Activated CD8-positive, alpha-beta memory T cell treated with anti-CD3 and anti-CD28 coated beads for 36 hours (primary cell): ENCODE measurements at regions not wholly inside any gene's neighbourhood (a gene's known extent, or its start where the extent isn't known, plus 50 kb on each side); places are given as distances from the start of the nearest gene placed in this dataset.

Experiments
- CTCF ChIA-PET: fragments of 350-600 bp; sonication (Branson Sonifier 250); formaldehyde crosslinking; loops from one replicate; lab custom pipeline; 2021; ENCODE audit warnings: antibody characterized with exemption; lab: Charles Lee
- POLR2A ChIA-PET: fragments of 350-600 bp; sonication (Branson Sonifier 250); formaldehyde crosslinking; loops from one replicate; lab custom pipeline; 2021; ENCODE audit warnings: antibody characterized with exemption; lab: Charles Lee

- CTCF ChIA-PET, result no interaction called here
- POLR2A ChIA-PET, result no interaction called here
Observed at GRCh38 chr4:81870275-81870674, 398.6 kb upstream of the RASGEF1B start.

DNA sequence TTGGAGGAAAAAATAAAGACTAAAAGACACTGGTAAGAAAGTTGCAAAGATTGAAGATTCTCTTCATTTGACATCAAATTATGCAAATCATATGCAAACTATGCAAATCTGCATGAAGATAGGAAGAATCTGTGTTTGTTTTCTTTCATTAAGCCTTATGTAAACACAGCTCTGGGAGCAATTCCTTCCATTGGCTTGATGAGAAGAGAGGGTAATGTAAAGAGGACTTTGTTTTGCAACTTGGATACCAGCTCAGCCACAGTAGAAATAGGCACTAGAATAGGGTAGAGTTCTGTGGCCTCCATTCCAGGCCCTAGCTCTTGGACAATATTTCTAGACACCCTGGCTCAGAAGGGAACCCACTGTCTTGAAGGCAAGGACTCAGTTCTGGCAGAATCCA, 388.4 kb upstream of the RASGEF1B start:
- POLR2A ChIA-PET, result no interaction called here

GRCh38 chr4:81854406-81854805, 382.7 kb upstream of the RASGEF1B start:
- ChIA-PET POLR2A (no interaction called here), CTCF (no interaction called here)

More for the DNA sequence above, 388.4 kb upstream of the RASGEF1B start:
- CTCF ChIA-PET, result no interaction called here

- CTCF ChIA-PET, result no interaction called here
Observed at GRCh38 chr4:81852031-81852715, 380.5 kb upstream of the RASGEF1B start.

DNA sequence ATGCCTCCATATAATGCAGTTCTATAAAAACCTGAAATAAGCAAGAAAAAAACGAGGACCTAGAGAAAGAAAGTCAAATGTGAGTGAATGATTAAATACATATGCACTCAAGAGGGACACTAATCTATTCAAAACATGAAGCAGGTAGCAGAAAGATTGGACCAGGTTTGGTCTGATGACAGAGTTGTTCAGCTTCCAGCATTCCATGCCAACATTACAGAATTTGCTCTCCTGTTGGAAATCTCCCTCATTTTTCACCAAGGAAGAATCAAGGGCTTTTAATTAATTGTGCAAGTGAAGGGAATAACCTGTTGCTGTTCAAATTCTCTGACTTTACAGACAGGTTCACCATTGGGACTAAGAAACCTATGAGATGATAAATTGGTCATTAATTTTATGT, 379.0 kb upstream of the RASGEF1B start:
- CTCF ChIA-PET, result interaction anchor here (1.7 kb wide), 1 partner anchor 383 kb away, joined by 8 read pairs; no protein-coding TSS in a partner anchor
- POLR2A ChIA-PET, result no interaction called here

More at GRCh38 chr4:81852031-81852715, 380.5 kb upstream of the RASGEF1B start:
- POLR2A ChIA-PET, result no interaction called here

GRCh38 chr4:81845761-81846160, 374.1 kb upstream of the RASGEF1B start:
- POLR2A ChIA-PET, result no interaction called here
- CTCF ChIA-PET, result no interaction called here

DNA sequence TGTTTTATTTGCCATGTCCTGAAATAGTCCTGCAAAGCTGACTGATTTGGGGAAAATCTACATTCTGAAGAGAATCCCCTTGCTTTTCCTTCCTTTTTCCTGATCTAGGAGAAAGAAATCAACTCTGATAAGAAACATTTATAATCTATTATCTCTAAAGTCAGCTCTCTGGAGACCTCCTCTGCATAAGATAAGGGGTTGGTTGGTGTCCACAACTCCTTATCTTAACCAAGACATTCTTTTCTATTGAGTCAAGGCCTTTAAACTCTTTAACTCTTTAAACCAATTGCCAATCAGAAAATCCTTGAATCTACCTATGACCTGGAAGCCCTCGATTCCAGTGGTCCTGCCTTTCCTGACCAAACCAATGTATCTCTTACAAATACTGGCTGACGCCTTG, 373.6 kb upstream of the RASGEF1B start:
- ChIA-PET CTCF (interaction anchor here (1.5 to 1.6 kb wide), 3 partner anchors 17 to 378 kb away, joined by 5 to 10 read pairs (median 8); no protein-coding TSS in a partner anchor), POLR2A (interaction anchor here (0.6 kb wide), 1 partner anchor 1352 kb away, joined by 8 read pairs; no protein-coding TSS in a partner anchor)

- ChIA-PET CTCF (interaction anchor here (0.9 to 1.6 kb wide), 6 partner anchors 16 to 380 kb away, joined by 3 to 10 read pairs (median 4); no protein-coding TSS in a partner anchor), POLR2A (interaction anchor here (0.6 kb wide), 1 partner anchor 1353 kb away, joined by 8 read pairs; no protein-coding TSS in a partner anchor)
Observed at GRCh38 chr4:81844717-81845116, 373.0 kb upstream of the RASGEF1B start.

DNA sequence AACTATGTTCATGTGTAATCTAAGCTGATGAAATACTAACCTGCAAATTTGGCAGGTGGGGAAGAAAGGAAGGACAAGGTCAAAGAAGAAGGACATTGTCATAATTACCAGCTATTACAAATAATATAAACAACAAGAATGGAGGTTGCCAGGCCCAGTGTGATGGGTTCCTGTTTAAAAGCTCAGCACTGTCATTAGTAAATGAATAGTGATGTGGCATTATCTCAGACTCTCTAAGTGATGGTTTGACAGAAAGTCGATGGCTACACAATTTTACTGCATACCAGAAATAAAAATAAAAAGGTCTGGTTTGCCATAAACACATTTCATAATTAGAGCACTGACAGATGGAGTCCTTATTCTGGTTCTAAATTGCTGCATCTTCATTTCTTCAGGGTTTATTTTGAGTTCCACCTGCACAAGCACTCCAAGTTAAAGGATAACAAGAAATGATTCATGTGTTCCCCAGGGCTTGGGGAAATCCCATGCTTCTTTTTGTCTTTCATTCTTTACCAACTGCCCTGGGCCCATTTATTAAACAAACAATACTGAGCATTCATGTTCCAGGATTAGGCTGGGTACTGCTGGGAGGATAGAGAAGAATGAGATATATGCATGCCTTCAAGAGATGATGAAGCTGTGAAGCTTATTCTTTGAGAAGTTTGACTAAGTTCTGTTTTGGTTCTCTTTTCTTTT, 367.8 kb upstream of the RASGEF1B start:
- ChIA-PET POLR2A (no interaction called here), CTCF (interaction anchor here (0.6 to 1.2 kb wide), 2 partner anchors 16 to 372 kb away, joined by 3 read pairs; no protein-coding TSS in a partner anchor)

DNA sequence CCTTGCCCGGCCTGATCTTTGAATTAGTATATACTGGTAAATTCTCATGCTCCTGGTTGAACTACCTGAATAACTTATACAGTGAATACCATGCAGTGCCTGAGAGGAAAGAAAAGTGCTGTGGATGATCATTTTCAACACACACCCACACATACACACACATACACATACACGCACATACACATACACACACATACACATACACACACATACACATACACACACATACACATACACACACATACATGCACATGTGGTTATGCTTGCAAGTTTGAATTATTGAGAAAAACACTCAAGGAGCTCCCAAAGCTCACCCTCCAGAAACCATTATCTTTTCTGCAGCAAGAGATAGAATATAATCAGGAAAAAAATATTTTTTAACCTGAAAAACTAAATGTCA, 366.9 kb upstream of the RASGEF1B start:
- ChIA-PET CTCF (no interaction called here), POLR2A (no interaction called here)

DNA sequence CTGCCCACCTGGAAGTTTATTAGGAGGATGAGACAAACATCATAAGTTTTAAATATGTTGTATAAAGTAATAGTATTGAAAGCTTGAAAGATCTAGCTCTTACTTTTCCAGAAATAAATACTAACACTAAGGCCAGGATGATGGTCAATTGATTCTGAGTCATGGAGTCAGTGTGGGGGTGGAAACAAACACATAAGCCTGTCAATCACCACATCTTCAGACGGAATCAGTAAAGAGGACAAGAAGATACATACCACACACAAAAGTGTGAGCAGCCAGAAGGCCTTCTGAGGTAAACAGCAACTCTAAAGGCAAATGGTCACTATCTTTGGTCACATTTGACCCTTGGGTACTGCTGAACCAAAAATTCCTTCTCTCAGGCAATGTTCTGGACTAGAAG, 365.0 kb upstream of the RASGEF1B start:
- ChIA-PET POLR2A (no interaction called here), CTCF (no interaction called here)

DNA sequence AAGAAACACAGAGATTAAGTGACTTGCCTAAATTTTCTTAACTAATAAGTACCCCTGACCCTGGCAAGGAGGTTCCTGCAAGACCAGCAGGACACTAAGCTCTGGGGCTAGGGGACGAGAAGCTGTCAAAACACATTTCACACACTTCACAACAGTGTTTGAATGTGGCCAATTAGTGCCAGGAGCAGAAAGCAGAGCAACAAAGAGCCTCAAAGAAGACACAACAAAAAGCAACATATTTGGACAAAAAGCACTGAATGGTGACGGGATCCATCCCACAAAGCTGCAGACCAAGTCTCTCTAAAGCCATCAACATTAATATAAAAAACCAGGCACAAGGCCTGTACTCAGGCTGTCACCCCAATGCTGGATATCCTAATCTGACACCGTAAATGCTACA, 361.9 kb upstream of the RASGEF1B start:
- ChIA-PET POLR2A (no interaction called here), CTCF (no interaction called here)

GRCh38 chr4:81828991-81829390, 357.3 kb upstream of the RASGEF1B start:
- CTCF ChIA-PET, result interaction anchor here (1.2 to 2.4 kb wide), 2 partner anchors 16 to 67 kb away, joined by 3 to 8 read pairs; no protein-coding TSS in a partner anchor
- POLR2A ChIA-PET, result interaction anchor here (0.7 kb wide), 1 partner anchor 186 kb away, joined by 4 read pairs; no protein-coding TSS in a partner anchor

DNA sequence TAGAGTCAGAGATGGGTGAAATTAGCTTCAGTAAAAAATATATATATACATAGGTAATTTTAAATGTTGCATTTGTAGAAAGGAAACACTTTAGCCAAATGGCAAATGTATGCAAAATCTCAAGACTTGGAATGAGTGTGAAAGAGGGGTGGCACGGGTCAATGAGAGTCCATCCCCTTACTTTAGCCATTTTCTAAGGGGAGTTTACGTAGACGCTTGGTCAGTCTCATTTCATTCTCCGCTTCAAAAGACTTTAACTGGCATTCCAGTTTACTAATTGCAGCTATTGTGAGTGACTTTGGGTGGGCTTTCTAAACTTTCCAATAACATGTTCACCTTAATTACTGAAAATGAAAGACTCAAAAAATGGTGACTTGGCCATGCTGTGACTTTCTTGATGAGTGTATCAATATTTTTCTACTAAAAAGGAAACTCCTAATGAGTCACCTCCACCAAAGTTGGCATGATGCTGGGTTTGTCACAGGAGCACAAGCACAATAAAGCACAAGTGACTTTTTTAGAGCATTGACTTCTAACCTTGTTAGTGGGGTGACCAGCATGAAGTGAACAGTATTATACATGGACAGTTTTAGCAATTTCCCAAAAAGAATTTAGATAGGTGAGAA, 356.0 kb upstream of the RASGEF1B start:
- CTCF ChIA-PET, result interaction anchor here (0.6 to 2.4 kb wide), 5 partner anchors 17 to 1446 kb away, joined by 3 to 8 read pairs (median 4); no protein-coding TSS in a partner anchor
- POLR2A ChIA-PET, result no interaction called here

GRCh38 chr4:81826817-81827424, 355.2 kb upstream of the RASGEF1B start:
- CTCF ChIA-PET, result interaction anchor here (1.5 kb wide), 1 partner anchor 354 kb away, joined by 3 read pairs; no protein-coding TSS in a partner anchor
- POLR2A ChIA-PET, result no interaction called here

DNA sequence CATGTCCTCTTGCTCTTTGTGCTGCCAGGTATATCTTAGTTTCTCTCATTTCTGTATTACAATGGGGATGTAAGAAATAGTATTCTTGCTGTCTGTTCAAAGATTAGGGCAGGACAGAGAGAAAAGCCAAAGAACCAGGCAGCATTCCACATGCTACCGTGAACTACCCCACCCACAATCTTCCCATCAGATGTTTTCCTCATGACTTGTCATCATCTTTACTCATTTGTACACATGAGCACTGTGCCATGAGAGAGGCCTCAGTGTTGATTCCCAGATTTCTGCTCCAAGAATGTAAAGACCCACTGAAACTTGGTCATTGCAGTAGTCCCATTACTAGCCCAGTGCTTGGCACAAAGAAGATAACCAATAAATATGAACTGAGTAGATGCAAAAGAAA, 354.6 kb upstream of the RASGEF1B start:
- POLR2A ChIA-PET, result no interaction called here
- CTCF ChIA-PET, result no interaction called here

DNA sequence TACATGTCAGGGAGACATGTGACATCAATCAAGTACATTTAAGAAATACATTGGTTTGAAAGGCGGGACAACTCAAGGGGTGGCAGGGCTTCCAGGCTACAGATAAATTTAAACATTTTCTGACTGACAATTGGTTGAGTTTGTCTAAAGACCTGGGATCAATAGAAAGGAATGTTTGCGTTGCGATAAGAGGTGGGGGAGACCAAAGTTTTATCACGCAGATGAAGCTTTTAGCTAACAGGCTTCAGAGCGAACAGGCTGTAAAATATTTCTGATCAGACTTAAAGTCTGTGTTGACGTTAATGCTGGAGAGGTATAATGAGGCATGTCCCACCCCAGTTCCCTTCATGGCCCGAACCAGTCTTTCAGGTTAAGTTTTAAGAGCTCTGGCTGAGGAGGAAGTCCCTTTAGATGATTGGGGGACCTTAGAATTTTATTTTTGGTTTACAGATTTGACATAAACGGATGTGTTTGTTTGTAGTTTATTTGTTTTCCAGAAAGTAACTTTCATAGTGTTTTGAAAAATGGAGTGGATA, 346.7 kb upstream of the RASGEF1B start:
- ChIA-PET CTCF (no interaction called here), POLR2A (no interaction called here)

GRCh38 chr4:81816031-81816761, 344.5 kb upstream of the RASGEF1B start:
- ChIA-PET POLR2A (no interaction called here), CTCF (no interaction called here)
